WTC11 (cell line): ENCODE measurements at regions not wholly inside any gene's neighbourhood (a gene's known extent, or its start where the extent isn't known, plus 50 kb on each side); places are given as distances from the start of the nearest gene placed in this dataset.

Source experiments
- ATAC-seq: fragments of 200-7000 bp; cut with Tn5 transposase; 2 replicates; pipeline ENCODE4 v1.10.0; 2021; ENCODE audit warnings: mild to moderate bottlenecking, moderate library complexity
- CTCF ChIA-PET: fragments of 300-600 bp; sonication (Branson Sonifier 250); formaldehyde crosslinking; loops from one replicate; lab custom pipeline; 2021; ENCODE audit warnings: antibody characterized with exemption; lab: Charles Lee
- POLR2A ChIA-PET: fragments of 350-600 bp; sonication (Branson Sonifier 250); formaldehyde crosslinking; loops from one replicate; lab custom pipeline; 2021; ENCODE audit warnings: antibody characterized with exemption; lab: Charles Lee
- DNase-seq: peaks from one replicate; pipeline ENCODE4 v3.0.0; 2021; ENCODE audit warnings: low spot score
- H3K27ac Mint-ChIP-seq: 2 replicates; pipeline ENCODE4 v1.8.0; 2021; ENCODE audit warnings: mixed read lengths
- H3K27me3 Mint-ChIP-seq: 2 replicates; pipeline ENCODE4 v1.8.0; 2021; ENCODE audit warnings: low read depth, mild to moderate bottlenecking, moderate library complexity, mixed read lengths
- H3K36me3 Mint-ChIP-seq: 2 replicates; pipeline ENCODE4 v1.8.0; 2021; ENCODE audit warnings: mixed read lengths
- H3K4me1 Mint-ChIP-seq: 2 replicates; pipeline ENCODE4 v1.8.0; 2022; ENCODE audit warnings: mixed read lengths
- H3K4me3 Mint-ChIP-seq: 2 replicates; pipeline ENCODE4 v1.8.0; 2021; ENCODE audit warnings: mild to moderate bottlenecking, moderate library complexity, mixed read lengths
- H3K9me3 Mint-ChIP-seq: 2 replicates; pipeline ENCODE4 v1.8.0; 2021; ENCODE audit warnings: mixed read lengths
- CBFB ChIP-seq: sonication (generic); formaldehyde crosslinking; IDR thresholded peaks from 2 replicates; pipeline ENCODE4 v1.8.1; 2022; ENCODE audit warnings: mild to moderate bottlenecking, low read depth, missing genetic modification reagents
- CREM ChIP-seq: sonication (generic); formaldehyde crosslinking; IDR thresholded peaks from 2 replicates; pipeline ENCODE4 v1.8.1; 2022; ENCODE audit warnings: mild to moderate bottlenecking, missing genetic modification reagents, moderate library complexity
- FOXP4 ChIP-seq: sonication (generic); formaldehyde crosslinking; IDR thresholded peaks from 2 replicates; pipeline ENCODE4 v1.8.0; 2022; ENCODE audit warnings: mild to moderate bottlenecking, missing genetic modification reagents
- GABPB1 ChIP-seq: sonication (generic); formaldehyde crosslinking; IDR thresholded peaks from 2 replicates; pipeline ENCODE4 v1.8.1; 2023; ENCODE audit warnings: mild to moderate bottlenecking, missing genetic modification reagents
- GTF2I ChIP-seq: fragments of 250-450 bp; sonication (Bioruptor Pico); conservative IDR thresholded peaks from 2 replicates; pipeline ENCODE4 v1.4.0; 2021; ENCODE audit warnings: mild to moderate bottlenecking
- HMGA2 ChIP-seq: fragments of 250-450 bp; sonication (Bioruptor Pico); IDR thresholded peaks from 2 replicates; pipeline ENCODE4 v1.4.0; 2021; ENCODE audit warnings: mild to moderate bottlenecking, moderate library complexity
- JUN ChIP-seq: sonication (generic); formaldehyde crosslinking; IDR thresholded peaks from 2 replicates; pipeline ENCODE4 v1.8.0; 2023; ENCODE audit warnings: mild to moderate bottlenecking, missing genetic modification reagents
- MXD4 ChIP-seq: fragments of 250-450 bp; sonication (Bioruptor Pico); IDR thresholded peaks from 2 replicates; pipeline ENCODE4 v1.8.0; 2021; ENCODE audit warnings: mild to moderate bottlenecking, moderate library complexity, borderline replicate concordance
- PRDM15 ChIP-seq: sonication (generic); formaldehyde crosslinking; IDR thresholded peaks from 2 replicates; pipeline ENCODE4 v1.8.0; 2022; ENCODE audit warnings: missing genetic modification reagents
- PRRX2 ChIP-seq: fragments of 250-450 bp; sonication (Bioruptor Pico); IDR thresholded peaks from 2 replicates; pipeline ENCODE4 v1.8.0; 2021; ENCODE audit warnings: mild to moderate bottlenecking
- SMAD4 ChIP-seq: sonication (generic); formaldehyde crosslinking; IDR thresholded peaks from 2 replicates; pipeline ENCODE4 v1.8.0; 2022; ENCODE audit warnings: mild to moderate bottlenecking, missing genetic modification reagents
- SOX15 ChIP-seq: fragments of 250-450 bp; sonication (Bioruptor Pico); IDR thresholded peaks from 2 replicates; pipeline ENCODE4 v1.9.0; 2021; ENCODE audit warnings: mild to moderate bottlenecking
- ZNF138 ChIP-seq: sonication (generic); formaldehyde crosslinking; conservative IDR thresholded peaks from 2 replicates; pipeline ENCODE4 v1.8.1; 2022; ENCODE audit warnings: mild to moderate bottlenecking, moderate library complexity, missing genetic modification reagents
- ZNF219 ChIP-seq: sonication (generic); formaldehyde crosslinking; IDR thresholded peaks from 2 replicates; pipeline ENCODE4 v1.8.0; 2023; ENCODE audit warnings: missing genetic modification reagents, mild to moderate bottlenecking, borderline replicate concordance
- ZNF263 ChIP-seq: sonication (generic); formaldehyde crosslinking; IDR thresholded peaks from 2 replicates; pipeline ENCODE4 v1.8.1; 2022; ENCODE audit warnings: low read depth, mild to moderate bottlenecking, moderate library complexity, missing genetic modification reagents
- ZNF416 ChIP-seq: fragments of 250-450 bp; sonication (Bioruptor Pico); IDR thresholded peaks from 2 replicates; pipeline ENCODE4 v1.9.0; 2021; ENCODE audit warnings: mild to moderate bottlenecking, inconsistent platforms
- ZNF671 ChIP-seq: fragments of 250-450 bp; sonication (Bioruptor Pico); IDR thresholded peaks from 2 replicates; pipeline ENCODE4 v1.8.0; 2021; ENCODE audit warnings: mild to moderate bottlenecking
- ZSCAN18 ChIP-seq: fragments of 250-450 bp; sonication (Bioruptor Pico); IDR thresholded peaks from 2 replicates; pipeline ENCODE4 v2.1.2; 2022; ENCODE audit warnings: mild to moderate bottlenecking, moderate library complexity
- TF ChIP-seq, protein P1 (sequence below): fragments of 250-450 bp; sonication (Bioruptor Pico); IDR thresholded peaks from 2 replicates; pipeline ENCODE4 v1.9.0; 2021; ENCODE audit warnings: moderate library complexity, mild to moderate bottlenecking, inconsistent platforms, borderline replicate concordance
- TF ChIP-seq, protein P2 (sequence below): fragments of 250-450 bp; sonication (Bioruptor Pico); IDR thresholded peaks from 2 replicates; pipeline ENCODE4 v1.9.0; 2021; ENCODE audit warnings: mild to moderate bottlenecking

GRCh38 chr21:36217743-36218142, 61.1 kb downstream of the DOP1B start:
- no peak for TF ChIP-seq PRDM15 (CRISPR knock-in tag)
- no peak for TF ChIP-seq ZNF219
- no peak for TF ChIP-seq SMAD4
- no peak for TF ChIP-seq SOX15 (CRISPR knock-in tag)
- TF ChIP-seq HMGA2 (CRISPR knock-in tag) = no peak
- no peak for TF ChIP-seq ZNF138 (CRISPR knock-in tag)
- TF ChIP-seq, protein P1, sequence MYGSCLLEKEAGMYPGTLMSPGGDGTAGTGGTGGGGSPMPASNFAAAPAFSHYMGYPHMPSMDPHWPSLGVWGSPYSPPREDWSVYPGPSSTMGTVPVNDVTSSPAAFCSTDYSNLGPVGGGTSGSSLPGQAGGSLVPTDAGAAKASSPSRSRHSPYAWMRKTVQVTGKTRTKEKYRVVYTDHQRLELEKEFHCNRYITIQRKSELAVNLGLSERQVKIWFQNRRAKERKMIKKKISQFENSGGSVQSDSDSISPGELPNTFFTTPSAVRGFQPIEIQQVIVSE (CRISPR knock-in tag) = no peak
- TF ChIP-seq, protein P2, sequence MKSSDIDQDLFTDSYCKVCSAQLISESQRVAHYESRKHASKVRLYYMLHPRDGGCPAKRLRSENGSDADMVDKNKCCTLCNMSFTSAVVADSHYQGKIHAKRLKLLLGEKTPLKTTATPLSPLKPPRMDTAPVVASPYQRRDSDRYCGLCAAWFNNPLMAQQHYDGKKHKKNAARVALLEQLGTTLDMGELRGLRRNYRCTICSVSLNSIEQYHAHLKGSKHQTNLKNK = no peak
- no peak for TF ChIP-seq CBFB (CRISPR knock-in tag)
- ATAC-seq = no peak
- no peak for DNase-seq
- Mint-ChIP-seq H3K4me3 (no peak overlapping the region), H3K27me3 (no peaks in the 10 kb centered on the region), H3K27ac (no peak overlapping the region), H3K36me3 (peaks cover 6% of the 10 kb centered on the region; the same call in 1 of the 2 replicates), H3K4me1 (no peaks in the 10 kb centered on the region), H3K9me3 (no peaks in the 10 kb centered on the region)
- ChIA-PET CTCF (no interaction called here), POLR2A (no interaction called here)

DNA sequence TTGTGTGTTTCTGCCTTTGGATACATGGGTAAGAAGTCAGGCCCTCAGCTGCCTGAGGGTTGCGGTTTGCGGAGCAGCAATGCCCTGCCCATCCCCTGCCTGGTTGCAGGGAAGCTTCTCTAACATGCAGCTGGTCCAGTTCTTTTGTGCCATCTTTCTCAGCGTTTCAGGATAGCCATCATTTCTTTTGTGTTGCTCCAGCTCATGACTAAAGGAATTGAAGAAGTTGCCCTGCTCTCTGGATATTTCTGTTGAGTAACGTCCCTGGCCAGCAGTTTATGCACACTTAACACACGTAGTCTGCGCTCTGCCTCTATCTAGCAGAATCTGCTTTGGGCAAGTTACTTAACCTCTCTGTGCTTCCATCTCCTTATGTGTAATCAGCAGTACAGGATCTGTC, 62.1 kb downstream of the DOP1B start:
- CTCF ChIA-PET = interaction anchor here (0.7 kb wide), 1 partner anchor 9 kb away, joined by 3 read pairs; no protein-coding TSS in a partner anchor
- POLR2A ChIA-PET = interaction anchor here (0.5 kb wide), 1 partner anchor 94 kb away, joined by 3 read pairs; no protein-coding TSS in a partner anchor

GRCh38 chr21:36223451-36223850, 66.8 kb downstream of the DOP1B start:
- no peak overlapping the region for H3K4me3 Mint-ChIP-seq
- no peak overlapping the region for H3K27ac Mint-ChIP-seq
- DNase-seq = no peak
- H3K27me3 Mint-ChIP-seq = no peaks in the 10 kb centered on the region
- ChIA-PET POLR2A (interaction anchor here (0.6 kb wide), 1 partner anchor 12 kb away, joined by 3 read pairs; no protein-coding TSS in a partner anchor), CTCF (interaction anchor here (0.7 to 3.0 kb wide), 4 partner anchors 13 to 407 kb away, joined by 4 to 10 read pairs (median 4); no protein-coding TSS in a partner anchor)
- H3K36me3 Mint-ChIP-seq = peaks cover 4% of the 10 kb centered on the region; the same call in 1 of the 2 replicates
- no peaks in the 10 kb centered on the region for H3K9me3 Mint-ChIP-seq
- no peaks in the 10 kb centered on the region for H3K4me1 Mint-ChIP-seq
- ATAC-seq = no peak
- TF ChIP-seq PRRX2 (CRISPR knock-in tag) = no peak
- no peak for TF ChIP-seq ZSCAN18
- TF ChIP-seq ZNF416 (CRISPR knock-in tag) = no peak
- TF ChIP-seq ZNF671 = no peak
- TF ChIP-seq ZNF263 = no peak
- no peak for TF ChIP-seq GTF2I (CRISPR knock-in tag)
- no peak for TF ChIP-seq CREM (CRISPR knock-in tag)
- no peak for TF ChIP-seq MXD4
- no peak for TF ChIP-seq JUN

More for the DNA sequence above, 62.1 kb downstream of the DOP1B start:
- H3K9me3 Mint-ChIP-seq = no peaks in the 10 kb centered on the region
- H3K4me1 Mint-ChIP-seq = no peaks in the 10 kb centered on the region
- TF ChIP-seq GABPB1 (CRISPR knock-in tag) (no peak), FOXP4 (CRISPR knock-in tag) (no peak)
- TF ChIP-seq, all 79 proteins: peak for 0
- no peak for ATAC-seq
- no peak overlapping the region for H3K4me3 Mint-ChIP-seq
- no peak overlapping the region for H3K27ac Mint-ChIP-seq
- no peak for DNase-seq
- H3K27me3 Mint-ChIP-seq = no peaks in the 10 kb centered on the region
- peaks cover 6% of the 10 kb centered on the region; the same call in 1 of the 2 replicates for H3K36me3 Mint-ChIP-seq
